ENCODE measurements at regions not wholly inside any gene's neighbourhood (a gene's known extent, or its start where the extent isn't known, plus 50 kb on each side); places are given as distances from the start of the nearest gene placed in this dataset.

GRCh38 chr20:23206995-23207394 lies 120.9 kb upstream of the CD93 start:
- Histone ChIP-seq H2BK20ac (ENCODE audit: low read depth, low read length) (no peak overlapping the region), H3K56ac (ENCODE audit: extremely low read depth, insufficient read depth, low read length) (no peak overlapping the region), H4K20me1 (ENCODE audit: insufficient read depth, low read length) (no peaks in the 10 kb centered on the region), H3K4me2 (ENCODE audit: low read depth, low read length) (no peak overlapping the region), H3K9me3 (ENCODE audit: control insufficient read depth, insufficient read depth, low read length) (no peaks in the 10 kb centered on the region), H4K91ac (ENCODE audit: insufficient read depth, low read depth, low read length) (no peak overlapping the region), H3K27me3 (ENCODE audit: control insufficient read depth, insufficient read depth, low read length) (peaks cover 45% of the 10 kb centered on the region), H3K18ac (ENCODE audit: low read depth, low read length) (no peak overlapping the region), H2AK9ac (replicated peaks; ENCODE audit: low read depth, low read length, poor library complexity) (no peak overlapping the region), H2BK5ac (ENCODE audit: low read depth, low read length, poor library complexity, severe bottlenecking) (no peak overlapping the region), H2AK5ac (ENCODE audit: low read depth, low read length) (no peak overlapping the region), H3K4me1 (ENCODE audit: control insufficient read depth, insufficient read depth, low read length) (no peaks in the 10 kb centered on the region), H3K36me3 (ENCODE audit: control insufficient read depth, insufficient read depth, low read length) (no peaks in the 10 kb centered on the region), H3K9ac (ENCODE audit: low read depth, low read length) (no peak overlapping the region), H3K27ac (ENCODE audit: insufficient read depth, low read length) (no peak overlapping the region), H4K8ac (ENCODE audit: low read depth in 2 of 2, low read length in 2 of 2) (no peak overlapping the region), H4K5ac (ENCODE audit: low read depth, low read length) (no peak overlapping the region), H3K4me3 (ENCODE audit: insufficient read depth, low read depth, low read length) (no peak overlapping the region), H2BK120ac (ENCODE audit: low read depth, low read length) (no peak overlapping the region), H3K79me1 (ENCODE audit: low read depth in 1 of 2, low read length in 2 of 2) (no peaks in the 10 kb centered on the region), H3K14ac (replicated peaks; ENCODE audit: low read depth, low read length) (no peak overlapping the region), H3K23ac (ENCODE audit: low read depth, low read length) (no peak overlapping the region), H2AFZ (replicated peaks; ENCODE audit: low read length, poor library complexity) (no peak overlapping the region), H3K9me1 (ENCODE audit: insufficient read depth, low read length) (no peaks in the 10 kb centered on the region), H3K4ac (ENCODE audit: low read depth, low read length) (no peak overlapping the region), H2BK15ac (ENCODE audit: low read depth, low read length) (no peak overlapping the region)
- BruUV-seq (replicated peaks) = no TSS peak
- in situ Hi-C loops (cut with MboI; ENCODE audit: low sequenced_read_pairs) (no loop called here), dilution Hi-C loops (cut with HindIII; ENCODE audit: low sequenced_read_pairs, unreplicated experiment) (no loop called here), intact Hi-C loops (cut with micrococcal nuclease) (no loop called here)
- ATAC-seq (ENCODE audit: low read depth) = no peak
- DNase-seq = no peak
- ChIA-PET CTCF (interaction anchor here (0.6 kb wide), 1 partner anchor 104 kb away, joined by 3 read pairs; no protein-coding TSS in a partner anchor), POLR2A (ENCODE audit: unreplicated experiment) (no interaction called here)
- 73% methylated on average over 3 of the region's 7 CpGs; no CpG with 5 or more reads in 1 of the 2 experiments for WGBS, 2 experiments (ENCODE audit: extremely low coverage in 2 of 2, insufficient read length in 1 of 2)
- TF ChIP-seq RCOR1 (IDR thresholded peaks at IDR 0.05; ENCODE audit: insufficient replicate concordance, low read length) = no peak
- no peak for TF ChIP-seq USF2 (IDR thresholded peaks at IDR 0.05; ENCODE audit: low read depth, low read length)
- no peak for TF ChIP-seq MAFK (IDR thresholded peaks at IDR 0.05; ENCODE audit: low read depth, low read length)
- TF ChIP-seq CHD1 (IDR thresholded peaks at IDR 0.05; ENCODE audit: low read depth, low read length) = no peak
- no peak for TF ChIP-seq SMC3 (IDR thresholded peaks at IDR 0.05; ENCODE audit: low read depth, low read length)
- TF ChIP-seq RFX5 (IDR thresholded peaks at IDR 0.05; ENCODE audit: low read depth, low read length) = no peak
- no peak for TF ChIP-seq MXI1 (IDR thresholded peaks at IDR 0.05; ENCODE audit: borderline replicate concordance, low read depth, low read length)
- no peak for TF ChIP-seq BHLHE40 (IDR thresholded peaks at IDR 0.05; ENCODE audit: low read depth, low read length)
- TF ChIP-seq RAD21 (IDR thresholded peaks at IDR 0.05; ENCODE audit: low read length) = no peak
- TF ChIP-seq MAZ (IDR thresholded peaks at IDR 0.05; ENCODE audit: borderline replicate concordance, low read depth, low read length) = no peak
